Calu3 (cell line): ENCODE measurements at regions not wholly inside any gene's neighbourhood (a gene's known extent, or its start where the extent isn't known, plus 50 kb on each side); places are given as distances from the start of the nearest gene placed in this dataset.

Experiments
- BruUV-seq: library from RNA; stranded (reverse); fragments of 400-500 nt; replicated peaks from 2 replicates; lab custom pipeline; 2021; lab: Mats Ljungman, UMichigan
- CTCF ChIA-PET: fragments of 300-600 bp; sonication (Branson Sonifier 250); formaldehyde crosslinking; loops from one replicate; lab custom pipeline; 2022; ENCODE audit warnings: antibody characterized with exemption; lab: Charles Lee
- DNase-seq: peaks from one replicate; pipeline ENCODE4 v3.0.0; 2022
- H3K27ac Mint-ChIP-seq: one replicate; pipeline ENCODE4 v1.8.0; 2022; ENCODE audit warnings: mixed read lengths; ENCODE audit not compliant: unreplicated experiment
- H3K27me3 Mint-ChIP-seq: one replicate; pipeline ENCODE4 v1.8.0; 2022; ENCODE audit warnings: mixed read lengths; ENCODE audit not compliant: unreplicated experiment
- H3K36me3 Mint-ChIP-seq: one replicate; pipeline ENCODE4 v1.8.0; 2022; ENCODE audit warnings: mild to moderate bottlenecking, moderate library complexity, mixed read lengths; ENCODE audit not compliant: insufficient read depth, unreplicated experiment
- H3K4me1 Mint-ChIP-seq: one replicate; pipeline ENCODE4 v1.8.0; 2022; ENCODE audit warnings: mild to moderate bottlenecking, low read depth, mixed read lengths; ENCODE audit not compliant: unreplicated experiment
- H3K4me3 Mint-ChIP-seq: one replicate; pipeline ENCODE4 v1.8.0; 2022; ENCODE audit warnings: mild to moderate bottlenecking, low read depth, moderate library complexity, mixed read lengths; ENCODE audit not compliant: unreplicated experiment
- H3K9me3 Mint-ChIP-seq: one replicate; pipeline ENCODE4 v1.8.0; 2022; ENCODE audit warnings: low read depth, mixed read lengths; ENCODE audit not compliant: unreplicated experiment
- intact Hi-C: fragments of 100-400 bp; cut with micrococcal nuclease; formaldehyde crosslinking; loops from one replicate; pipeline ENCODE4 v1.10.0; 2022; ENCODE audit not compliant: unreplicated experiment
- TF ChIP-seq, protein P1 (sequence below): fragments of 200-600 bp; IDR thresholded peaks from one replicate; pipeline ENCODE4 v1.8.0; 2022; ENCODE audit warnings: antibody characterized with exemption; ENCODE audit not compliant: unreplicated experiment

DNA sequence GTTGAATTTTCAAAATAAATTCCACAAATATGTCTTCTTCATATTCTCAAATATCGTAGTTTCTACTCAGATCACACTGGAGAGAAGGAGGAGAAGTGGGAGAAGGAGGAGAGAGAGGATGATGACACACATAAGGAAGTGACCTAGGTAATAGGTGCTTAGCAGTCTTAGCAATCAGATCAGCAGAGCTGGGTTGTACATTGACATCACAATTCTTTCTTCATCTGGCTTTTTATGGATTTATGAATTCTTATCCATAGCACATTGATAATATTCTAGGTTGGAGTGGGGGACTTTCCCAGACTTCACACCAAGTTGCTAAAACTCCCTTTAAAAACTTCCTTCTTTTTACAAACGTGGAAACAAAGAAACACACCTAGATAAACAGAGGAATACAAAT lies 86.9 kb downstream of the FGF9 start:
- TF ChIP-seq, protein P1, sequence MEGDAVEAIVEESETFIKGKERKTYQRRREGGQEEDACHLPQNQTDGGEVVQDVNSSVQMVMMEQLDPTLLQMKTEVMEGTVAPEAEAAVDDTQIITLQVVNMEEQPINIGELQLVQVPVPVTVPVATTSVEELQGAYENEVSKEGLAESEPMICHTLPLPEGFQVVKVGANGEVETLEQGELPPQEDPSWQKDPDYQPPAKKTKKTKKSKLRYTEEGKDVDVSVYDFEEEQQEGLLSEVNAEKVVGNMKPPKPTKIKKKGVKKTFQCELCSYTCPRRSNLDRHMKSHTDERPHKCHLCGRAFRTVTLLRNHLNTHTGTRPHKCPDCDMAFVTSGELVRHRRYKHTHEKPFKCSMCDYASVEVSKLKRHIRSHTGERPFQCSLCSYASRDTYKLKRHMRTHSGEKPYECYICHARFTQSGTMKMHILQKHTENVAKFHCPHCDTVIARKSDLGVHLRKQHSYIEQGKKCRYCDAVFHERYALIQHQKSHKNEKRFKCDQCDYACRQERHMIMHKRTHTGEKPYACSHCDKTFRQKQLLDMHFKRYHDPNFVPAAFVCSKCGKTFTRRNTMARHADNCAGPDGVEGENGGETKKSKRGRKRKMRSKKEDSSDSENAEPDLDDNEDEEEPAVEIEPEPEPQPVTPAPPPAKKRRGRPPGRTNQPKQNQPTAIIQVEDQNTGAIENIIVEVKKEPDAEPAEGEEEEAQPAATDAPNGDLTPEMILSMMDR, result no peak
- no TSS peak for BruUV-seq
- intact Hi-C loops, result no loop called here
- no peak overlapping the region for H3K27ac Mint-ChIP-seq
- no peaks in the 10 kb centered on the region for H3K27me3 Mint-ChIP-seq
- no peak for DNase-seq
- no peaks in the 10 kb centered on the region for H3K9me3 Mint-ChIP-seq
- H3K4me3 Mint-ChIP-seq, result no peak overlapping the region
- no peaks in the 10 kb centered on the region for H3K36me3 Mint-ChIP-seq
- CTCF ChIA-PET, result no interaction called here
- no peaks in the 10 kb centered on the region for H3K4me1 Mint-ChIP-seq

DNA sequence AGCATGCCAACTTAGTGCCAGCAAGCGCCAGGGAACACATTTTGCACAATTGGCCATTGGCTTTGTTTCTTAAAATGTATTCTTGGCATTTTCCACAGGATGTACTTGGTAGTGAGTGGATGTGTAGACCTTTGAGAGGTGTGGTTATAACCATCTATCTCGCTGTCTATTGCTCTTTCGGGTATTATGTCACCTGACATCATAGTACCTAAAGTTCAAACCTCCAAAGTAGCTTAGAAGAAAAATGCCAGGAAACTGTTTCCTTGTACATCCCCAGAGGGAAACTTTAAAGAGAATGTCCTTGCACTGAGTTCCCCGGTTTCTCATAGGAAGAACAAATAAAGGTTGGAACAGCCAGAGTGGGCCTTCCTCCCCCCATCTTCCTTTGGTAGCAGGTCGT lies 87.6 kb downstream of the FGF9 start:
- intact Hi-C loops, result no loop called here
- no peak for DNase-seq
- Mint-ChIP-seq H3K9me3 (no peaks in the 10 kb centered on the region), H3K36me3 (no peaks in the 10 kb centered on the region), H3K4me1 (no peaks in the 10 kb centered on the region), H3K27me3 (no peaks in the 10 kb centered on the region), H3K27ac (no peak overlapping the region), H3K4me3 (no peak overlapping the region)
- no TSS peak for BruUV-seq
- CTCF ChIA-PET, result interaction anchor here (0.6 kb wide), 1 partner anchor 136 kb away, joined by 3 read pairs; no protein-coding TSS in a partner anchor
- TF ChIP-seq, protein P1, result no peak

DNA sequence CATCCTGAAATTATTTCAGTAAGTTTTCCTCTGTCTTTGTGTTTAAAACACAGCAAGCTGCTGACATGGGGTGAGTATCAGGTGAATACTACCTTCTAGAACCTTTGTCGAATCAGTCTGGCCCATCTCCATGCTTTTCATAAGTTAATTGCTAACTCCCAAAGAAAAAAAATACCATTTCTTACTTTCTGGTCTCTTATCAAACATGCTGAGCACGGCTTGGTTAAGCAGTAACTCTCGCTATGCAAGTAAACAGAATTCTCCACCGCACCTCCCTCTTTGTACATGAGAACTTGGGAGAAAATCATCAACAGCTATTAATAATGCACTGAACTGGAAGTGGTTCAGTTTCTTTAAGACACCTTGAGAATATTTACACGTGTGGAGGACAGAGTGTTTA lies 88.6 kb downstream of the FGF9 start:
- no peaks in the 10 kb centered on the region for H3K9me3 Mint-ChIP-seq

DNA sequence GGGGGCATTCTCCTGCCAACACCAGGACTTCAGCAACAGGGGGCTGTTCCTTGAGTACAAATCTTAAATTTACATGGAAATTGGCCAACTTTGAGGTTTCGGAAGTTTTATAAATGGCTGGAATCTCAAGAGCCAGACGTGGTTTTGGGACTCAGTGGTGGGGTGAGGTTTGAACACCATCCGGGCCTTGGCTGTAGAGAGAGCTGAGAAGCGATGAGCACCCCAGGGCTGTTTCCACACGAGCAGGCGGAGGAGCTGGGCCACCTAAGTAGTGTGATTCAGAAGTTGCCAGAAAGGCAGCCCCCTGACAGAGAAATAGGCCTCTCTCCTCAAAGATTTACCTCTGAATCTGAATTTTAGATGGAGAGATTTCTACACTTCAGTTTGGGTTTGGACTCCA lies 89.0 kb downstream of the FGF9 start:
- intact Hi-C loops, result no loop called here
- TF ChIP-seq, protein P1, result no peak
- no TSS peak for BruUV-seq
- no peak overlapping the region for H3K27ac Mint-ChIP-seq
- CTCF ChIA-PET, result no interaction called here
- no peaks in the 10 kb centered on the region for H3K36me3 Mint-ChIP-seq
- H3K27me3 Mint-ChIP-seq, result no peaks in the 10 kb centered on the region
- no peak overlapping the region for H3K4me3 Mint-ChIP-seq
- no peaks in the 10 kb centered on the region for H3K4me1 Mint-ChIP-seq
- no peak for DNase-seq
- no peaks in the 10 kb centered on the region for H3K9me3 Mint-ChIP-seq

More for the DNA sequence above, 88.6 kb downstream of the FGF9 start:
- DNase-seq, result no peak
- intact Hi-C loops, result no loop called here
- H3K27me3 Mint-ChIP-seq, result no peaks in the 10 kb centered on the region
- TF ChIP-seq, protein P1, result no peak
- no peak overlapping the region for H3K4me3 Mint-ChIP-seq
- H3K27ac Mint-ChIP-seq, result no peak overlapping the region
- H3K36me3 Mint-ChIP-seq, result no peaks in the 10 kb centered on the region
- H3K4me1 Mint-ChIP-seq, result no peaks in the 10 kb centered on the region
- CTCF ChIA-PET, result no interaction called here
- BruUV-seq, result no TSS peak
